ENCODE measurements at regions not wholly inside any gene's neighbourhood (a gene's known extent, or its start where the extent isn't known, plus 50 kb on each side); places are given as distances from the start of the nearest gene placed in this dataset.
"Not testable (repeated sequence)": the region's sequence is repeated elsewhere in the genome, so short reads cannot be mapped to it uniquely, and the experiment has no call there.

GRCh38 chr3:64438066-64438465, 212.8 kb upstream of the PRICKLE2 start:
- intact Hi-C loops (cut with micrococcal nuclease; ENCODE audit: unreplicated experiment), result no loop called here
- H3K4me1 ChIP-seq (ENCODE audit: insufficient read depth, low read length, poor library complexity, severe bottlenecking), result no peaks in the 10 kb centered on the region
- peaks cover 20% of the 10 kb centered on the region for H3K27me3 ChIP-seq (replicated peaks; ENCODE audit: insufficient read depth, low read depth, low read length, poor library complexity)
- no peak for TF ChIP-seq CTCF (conservative IDR thresholded peaks at IDR 0.05; ENCODE audit: low read depth, low read length)
- TF ChIP-seq EZH2 (IDR thresholded peaks at IDR 0.05; ENCODE audit: borderline replicate concordance, low read depth, low read length, poor library complexity, severe bottlenecking), result no peak
- no peak overlapping the region for H3K27ac ChIP-seq (ENCODE audit: low read depth, low read length, poor library complexity, severe bottlenecking)
- ChIA-PET CTCF (no interaction called here), POLR2A (ENCODE audit: low non-redundant PET) (no interaction called here)
- DNase-seq (ENCODE audit: low spot score), result no peak
- no peak overlapping the region for H3K4me3 ChIP-seq (ENCODE audit: low read depth, low read length, poor library complexity, severe bottlenecking)
- H3K9me3 ChIP-seq (ENCODE audit: low read depth, low read length, poor library complexity, severe bottlenecking), result no peaks in the 10 kb centered on the region
- H3K36me3 ChIP-seq (ENCODE audit: insufficient read depth, low read length, poor library complexity, severe bottlenecking), result no peaks in the 10 kb centered on the region
- BruUV-seq (replicated peaks), result no TSS peak

- no peak overlapping the region for H3K27ac ChIP-seq (ENCODE audit: low read depth, low read length, poor library complexity, severe bottlenecking)
- POLR2A ChIA-PET (ENCODE audit: low non-redundant PET), result no interaction called here
- BruUV-seq (replicated peaks), result no TSS peak
- no peak for DNase-seq (ENCODE audit: low spot score)
- peaks cover 14% of the 10 kb centered on the region for H3K27me3 ChIP-seq (replicated peaks; ENCODE audit: insufficient read depth, low read depth, low read length, poor library complexity)
- intact Hi-C loops (cut with micrococcal nuclease; ENCODE audit: unreplicated experiment), result no loop called here
- no peaks in the 10 kb centered on the region for H3K4me1 ChIP-seq (ENCODE audit: insufficient read depth, low read length, poor library complexity, severe bottlenecking)
- no peaks in the 10 kb centered on the region for H3K36me3 ChIP-seq (ENCODE audit: insufficient read depth, low read length, poor library complexity, severe bottlenecking)
- CTCF ChIA-PET, result no interaction called here
- no peak for TF ChIP-seq EZH2 (IDR thresholded peaks at IDR 0.05; ENCODE audit: borderline replicate concordance, low read depth, low read length, poor library complexity, severe bottlenecking)
- TF ChIP-seq CTCF (conservative IDR thresholded peaks at IDR 0.05; ENCODE audit: low read depth, low read length), result no peak
- H3K9me3 ChIP-seq (ENCODE audit: low read depth, low read length, poor library complexity, severe bottlenecking), result no peaks in the 10 kb centered on the region
- no peak overlapping the region for H3K4me3 ChIP-seq (ENCODE audit: low read depth, low read length, poor library complexity, severe bottlenecking)
Observed at GRCh38 chr3:64437131-64437530, 211.9 kb upstream of the PRICKLE2 start.

- intact Hi-C loops (cut with micrococcal nuclease; ENCODE audit: unreplicated experiment); H3K27ac ChIP-seq (ENCODE audit: low read depth, low read length, poor library complexity, severe bottlenecking); H3K9me3 ChIP-seq (ENCODE audit: low read depth, low read length, poor library complexity, severe bottlenecking); BruUV-seq (replicated peaks); H3K4me1 ChIP-seq (ENCODE audit: insufficient read depth, low read length, poor library complexity, severe bottlenecking); H3K27me3 ChIP-seq (replicated peaks; ENCODE audit: insufficient read depth, low read depth, low read length, poor library complexity); DNase-seq (ENCODE audit: low spot score); POLR2A ChIA-PET (ENCODE audit: low non-redundant PET); H3K4me3 ChIP-seq (ENCODE audit: low read depth, low read length, poor library complexity, severe bottlenecking); H3K36me3 ChIP-seq (ENCODE audit: insufficient read depth, low read length, poor library complexity, severe bottlenecking); CTCF ChIA-PET: not testable (repeated sequence)
Observed at GRCh38 chr3:64435023-64435422, 209.8 kb upstream of the PRICKLE2 start.

GRCh38 chr3:64432870-64433269, 207.6 kb upstream of the PRICKLE2 start:
- BruUV-seq (replicated peaks), result no TSS peak
- no peaks in the 10 kb centered on the region for H3K27me3 ChIP-seq (replicated peaks; ENCODE audit: insufficient read depth, low read depth, low read length, poor library complexity)
- intact Hi-C loops (cut with micrococcal nuclease; ENCODE audit: unreplicated experiment), result no loop called here

More at GRCh38 chr3:64432870-64433269, 207.6 kb upstream of the PRICKLE2 start:
- Histone ChIP-seq H3K9me3 (ENCODE audit: low read depth, low read length, poor library complexity, severe bottlenecking) (no peaks in the 10 kb centered on the region), H3K36me3 (ENCODE audit: insufficient read depth, low read length, poor library complexity, severe bottlenecking) (no peaks in the 10 kb centered on the region), H3K4me3 (ENCODE audit: low read depth, low read length, poor library complexity, severe bottlenecking) (no peak overlapping the region), H3K4me1 (ENCODE audit: insufficient read depth, low read length, poor library complexity, severe bottlenecking) (no peaks in the 10 kb centered on the region), H3K27ac (ENCODE audit: low read depth, low read length, poor library complexity, severe bottlenecking) (no peak overlapping the region)
- no peak for DNase-seq (ENCODE audit: low spot score)
- POLR2A ChIA-PET (ENCODE audit: low non-redundant PET), result no interaction called here
- TF ChIP-seq CTCF (conservative IDR thresholded peaks at IDR 0.05; ENCODE audit: low read depth, low read length), result no peak
- no peak for TF ChIP-seq EZH2 (IDR thresholded peaks at IDR 0.05; ENCODE audit: borderline replicate concordance, low read depth, low read length, poor library complexity, severe bottlenecking)
- CTCF ChIA-PET, result no interaction called here

Measured in A673 (cell line).